HCT116 (cell line): ENCODE measurements at regions not wholly inside any gene's neighbourhood (a gene's known extent, or its start where the extent isn't known, plus 50 kb on each side); places are given as distances from the start of the nearest gene placed in this dataset.

Source experiments
- ATAC-seq: fragments of 200-7000 bp; cut with Tn5 transposase; 2 replicates; pipeline ENCODE4 v1.9.1; 2020; ENCODE audit warnings: mild to moderate bottlenecking, moderate library complexity
- BruUV-seq: library from RNA; stranded (reverse); fragments of 400-500 nt; replicated peaks from 2 replicates; lab custom pipeline; 2021; lab: Mats Ljungman, UMichigan
- CTCF ChIA-PET: fragments of 300-600 bp; sonication (Branson Sonifier 250); formaldehyde crosslinking; loops from one replicate; lab custom pipeline; 2021; ENCODE audit warnings: antibody characterized with exemption; lab: Charles Lee
- POLR2A ChIA-PET: fragments of 300-600, 350-600 bp; sonication (Branson Sonifier 250); formaldehyde crosslinking; loops from one replicate; lab custom pipeline; 2021; ENCODE audit warnings: antibody characterized with exemption; lab: Charles Lee
- RAD21 ChIA-PET, 2 experiments: fragments of 300-600 bp; sonication (Branson Sonifier 250); formaldehyde crosslinking; loops; one replicate each; lab custom pipeline; 2023; ENCODE audit warnings: low total read pairs in 2 of 2; ENCODE audit not compliant: uncharacterized antibody in 2 of 2, unreplicated experiment in 2 of 2, low non-redundant PET in 1 of 2; lab: Charles Lee
- DNase-seq: peaks from one replicate; pipeline ENCODE4 v3.0.0-alpha.2; 2010; ENCODE audit warnings: low read depth, low spot score
- H2AFZ ChIP-seq: fragments of 200-600 bp; shearing (Covaris generic), sonication (generic); 2 replicates; pipeline ENCODE4 v1.6.1; 2017; ENCODE audit warnings: low read depth, mixed run types, mixed read lengths, antibody characterized with exemption, low read length; ENCODE audit not compliant: poor library complexity, severe bottlenecking
- H3K27ac ChIP-seq: 2 replicates; pipeline ENCODE4 v1.5.1; 2012; ENCODE audit warnings: low read depth, low read length
- H3K27me3 ChIP-seq: fragments of 200-600 bp; sonication (generic); 2 replicates; pipeline ENCODE4 v1.6.1; 2016; ENCODE audit warnings: mixed run types, low read length, mixed read lengths; ENCODE audit not compliant: insufficient read depth
- H3K36me3 ChIP-seq, 2 experiments: fragments of 200-500 bp in 1 of 2; fragments of 200-600 bp in 1 of 2; sonication (Bioruptor generic) in 1 of 2; sonication (generic) in 1 of 2; 2 replicates each; pipeline versions ENCODE4 v1.5.1 to v1.6.1; 2014 to 2016; ENCODE audit warnings: low read length in 2 of 2, inconsistent platforms in 1 of 2, mixed read lengths in 1 of 2, mixed run types in 1 of 2; ENCODE audit not compliant: insufficient read depth in 2 of 2, control insufficient read depth in 1 of 2
- H3K4me1 ChIP-seq, 2 experiments: fragments of 200-600 bp in 1 of 2; sonication (generic) in 1 of 2; 2 replicates each; pipeline versions ENCODE4 v1.5.1 to v1.6.1; 2012 to 2017; ENCODE audit warnings: low read length in 2 of 2, inconsistent platforms in 1 of 2, mild to moderate bottlenecking in 1 of 2, mixed read lengths in 1 of 2, mixed run types in 1 of 2, moderate library complexity in 1 of 2; ENCODE audit not compliant: insufficient read depth in 2 of 2, control insufficient read depth in 1 of 2
- H3K4me2 ChIP-seq: fragments of 200-600 bp; sonication (generic); 2 replicates; pipeline ENCODE4 v1.6.1; 2017; ENCODE audit warnings: mixed run types, low read length, mixed read lengths
- H3K4me3 ChIP-seq, 2 experiments: fragments of 200-600 bp in 1 of 2; sonication (generic) in 1 of 2; replicated peaks in 1 of 2; 2 replicates each; pipeline ENCODE4 v1.5.1; 2011 to 2016; ENCODE audit warnings: low read length in 2 of 2, control low read depth in 1 of 2, low read depth in 1 of 2, mild to moderate bottlenecking in 1 of 2, mixed read lengths in 1 of 2, mixed run types in 1 of 2
- H3K79me2 ChIP-seq: fragments of 200-600 bp; sonication (generic); 2 replicates; pipeline ENCODE4 v1.6.1; 2017; ENCODE audit warnings: mild to moderate bottlenecking, mixed run types, low read length, moderate library complexity, mixed read lengths; ENCODE audit not compliant: insufficient read depth
- H3K9ac ChIP-seq: fragments of 200-600 bp; sonication (generic); 2 replicates; pipeline ENCODE4 v1.6.1; 2016; ENCODE audit warnings: low read length, mixed read lengths
- H3K9me2 ChIP-seq: fragments of 200-600 bp; sonication (generic), shearing (Covaris generic); 2 replicates; pipeline ENCODE4 v1.6.1; 2017; ENCODE audit warnings: mixed run types, mild to moderate bottlenecking, moderate library complexity; ENCODE audit not compliant: insufficient read depth
- H3K9me3 ChIP-seq, 2 experiments: fragments of 200-500 bp in 1 of 2; fragments of 200-600 bp in 1 of 2; sonication (Bioruptor generic) in 1 of 2; sonication (generic) in 1 of 2; 2 replicates each; pipeline ENCODE4 v1.6.1; 2014 to 2017; ENCODE audit warnings: low read length in 2 of 2, mixed read lengths in 2 of 2, inconsistent platforms in 1 of 2, low read depth in 1 of 2, mild to moderate bottlenecking in 1 of 2, mixed run types in 1 of 2, moderate library complexity in 1 of 2; ENCODE audit not compliant: control insufficient read depth in 1 of 2, insufficient read depth in 1 of 2
- H4K20me1 ChIP-seq: fragments of 200-600 bp; sonication (generic), shearing (Covaris generic); 2 replicates; pipeline ENCODE4 v1.6.1; 2017; ENCODE audit warnings: mixed run types, mild to moderate bottlenecking, moderate library complexity; ENCODE audit not compliant: insufficient read depth
- ATF3 ChIP-seq: IDR thresholded peaks from 2 replicates; pipeline ENCODE4 v1.6.1; 2012
- EGR1 ChIP-seq: IDR thresholded peaks from 2 replicates; pipeline ENCODE4 v1.6.1; 2012; ENCODE audit warnings: low read depth
- ELF1 ChIP-seq: IDR thresholded peaks from 2 replicates; pipeline ENCODE4 v1.6.1; 2012; ENCODE audit warnings: low read depth, borderline replicate concordance
- EZH2 ChIP-seq: fragments of 200-600 bp; sonication (generic); IDR thresholded peaks from 2 replicates; pipeline ENCODE4 v1.6.1; 2017; ENCODE audit warnings: antibody characterized with exemption, mixed run types
- MAX ChIP-seq: IDR thresholded peaks from 2 replicates; pipeline ENCODE4 v1.6.1; 2012
- REST ChIP-seq: IDR thresholded peaks from 2 replicates; pipeline ENCODE4 v1.6.1; 2012; ENCODE audit warnings: low read depth
- SIN3A ChIP-seq: IDR thresholded peaks from 2 replicates; pipeline ENCODE4 v1.6.1; 2012; ENCODE audit warnings: low read depth
- TCF7L2 ChIP-seq: IDR thresholded peaks from 2 replicates; pipeline ENCODE4 v1.7.0; 2011; ENCODE audit warnings: borderline replicate concordance, inconsistent platforms; ENCODE audit not compliant: insufficient read depth, insufficient read length; ENCODE audit errors: extremely low read depth
- YY1 ChIP-seq: IDR thresholded peaks from 2 replicates; pipeline ENCODE4 v1.6.1; 2011; ENCODE audit warnings: low read length, low read depth, moderate library complexity, mild to moderate bottlenecking; ENCODE audit not compliant: insufficient replicate concordance; ENCODE audit errors: extremely low read depth
- ZFX ChIP-seq: fragments of 450-650 bp; IDR thresholded peaks from 2 replicates; pipeline ENCODE4 v1.6.1; 2017
- ZNF274 ChIP-seq: fragments of 200-500 bp; sonication (Bioruptor generic); IDR thresholded peaks from 2 replicates; pipeline ENCODE4 v1.6.1; 2014; ENCODE audit warnings: mild to moderate bottlenecking, low read depth, low read length, inconsistent platforms
- intact Hi-C: fragments of 100-400 bp; cut with micrococcal nuclease; formaldehyde crosslinking; loops from 2 replicates; pipeline ENCODE4 v1.10.0; 2022

GRCh38 chrX:82031250-82031649, 829.3 kb downstream of the SH3BGRL start:
- intact Hi-C loops = no loop called here
- no TSS peak for BruUV-seq

More at GRCh38 chrX:82031250-82031649, 829.3 kb downstream of the SH3BGRL start:
- H3K4me3 ChIP-seq = no peak overlapping the region
- H3K4me2 ChIP-seq = no peak overlapping the region
- H3K9ac ChIP-seq = no peak overlapping the region
- TF ChIP-seq ELF1 (no peak), ATF3 (no peak), YY1 (no peak), ZNF274 (no peak), EZH2 (no peak), SIN3A (no peak), ZFX (no peak), REST (no peak), MAX (no peak), TCF7L2 (no peak), EGR1 (no peak)
- no peaks in the 10 kb centered on the region for H3K27me3 ChIP-seq
- H3K9me3 ChIP-seq = no peaks in the 10 kb centered on the region
- no peak overlapping the region for H3K27ac ChIP-seq
- H3K4me1 ChIP-seq = no peaks in the 10 kb centered on the region
- H3K36me3 ChIP-seq = no peaks in the 10 kb centered on the region
- no peak for DNase-seq
- no peaks in the 10 kb centered on the region for H3K9me2 ChIP-seq
- RAD21 ChIA-PET = no interaction called here
- H4K20me1 ChIP-seq = no peaks in the 10 kb centered on the region
- H2AFZ ChIP-seq = no peak overlapping the region
- POLR2A ChIA-PET = no interaction called here
- no peaks in the 10 kb centered on the region for H3K79me2 ChIP-seq
- CTCF ChIA-PET = no interaction called here
- ATAC-seq = no peak
